HCT116 (cell line): ENCODE measurements at regions not wholly inside any gene's neighbourhood (a gene's known extent, or its start where the extent isn't known, plus 50 kb on each side); places are given as distances from the start of the nearest gene placed in this dataset.

Experiments
- ATAC-seq: fragments of 200-7000 bp; cut with Tn5 transposase; 2 replicates; pipeline ENCODE4 v1.9.1; 2020; ENCODE audit warnings: mild to moderate bottlenecking, moderate library complexity
- BruUV-seq: library from RNA; stranded (reverse); fragments of 400-500 nt; replicated peaks from 2 replicates; lab custom pipeline; 2021; lab: Mats Ljungman, UMichigan
- CTCF ChIA-PET: fragments of 300-600 bp; sonication (Branson Sonifier 250); formaldehyde crosslinking; loops from one replicate; lab custom pipeline; 2021; ENCODE audit warnings: antibody characterized with exemption; lab: Charles Lee
- POLR2A ChIA-PET: fragments of 300-600, 350-600 bp; sonication (Branson Sonifier 250); formaldehyde crosslinking; loops from one replicate; lab custom pipeline; 2021; ENCODE audit warnings: antibody characterized with exemption; lab: Charles Lee
- RAD21 ChIA-PET, 2 experiments: fragments of 300-600 bp; sonication (Branson Sonifier 250); formaldehyde crosslinking; loops; one replicate each; lab custom pipeline; 2023; ENCODE audit warnings: low total read pairs in 2 of 2; ENCODE audit not compliant: uncharacterized antibody in 2 of 2, unreplicated experiment in 2 of 2, low non-redundant PET in 1 of 2; lab: Charles Lee
- DNase-seq: peaks from one replicate; pipeline ENCODE4 v3.0.0-alpha.2; 2010; ENCODE audit warnings: low read depth, low spot score
- H2AFZ ChIP-seq: fragments of 200-600 bp; shearing (Covaris generic), sonication (generic); 2 replicates; pipeline ENCODE4 v1.6.1; 2017; ENCODE audit warnings: low read depth, mixed run types, mixed read lengths, antibody characterized with exemption, low read length; ENCODE audit not compliant: poor library complexity, severe bottlenecking
- H3K27ac ChIP-seq: 2 replicates; pipeline ENCODE4 v1.5.1; 2012; ENCODE audit warnings: low read depth, low read length
- H3K27me3 ChIP-seq: fragments of 200-600 bp; sonication (generic); 2 replicates; pipeline ENCODE4 v1.6.1; 2016; ENCODE audit warnings: mixed run types, low read length, mixed read lengths; ENCODE audit not compliant: insufficient read depth
- H3K36me3 ChIP-seq, 2 experiments: fragments of 200-500 bp in 1 of 2; fragments of 200-600 bp in 1 of 2; sonication (Bioruptor generic) in 1 of 2; sonication (generic) in 1 of 2; 2 replicates each; pipeline versions ENCODE4 v1.5.1 to v1.6.1; 2014 to 2016; ENCODE audit warnings: low read length in 2 of 2, inconsistent platforms in 1 of 2, mixed read lengths in 1 of 2, mixed run types in 1 of 2; ENCODE audit not compliant: insufficient read depth in 2 of 2, control insufficient read depth in 1 of 2
- H3K4me1 ChIP-seq, 2 experiments: fragments of 200-600 bp in 1 of 2; sonication (generic) in 1 of 2; 2 replicates each; pipeline versions ENCODE4 v1.5.1 to v1.6.1; 2012 to 2017; ENCODE audit warnings: low read length in 2 of 2, inconsistent platforms in 1 of 2, mild to moderate bottlenecking in 1 of 2, mixed read lengths in 1 of 2, mixed run types in 1 of 2, moderate library complexity in 1 of 2; ENCODE audit not compliant: insufficient read depth in 2 of 2, control insufficient read depth in 1 of 2
- H3K4me2 ChIP-seq: fragments of 200-600 bp; sonication (generic); 2 replicates; pipeline ENCODE4 v1.6.1; 2017; ENCODE audit warnings: mixed run types, low read length, mixed read lengths
- H3K4me3 ChIP-seq, 2 experiments: fragments of 200-600 bp in 1 of 2; sonication (generic) in 1 of 2; replicated peaks in 1 of 2; 2 replicates each; pipeline ENCODE4 v1.5.1; 2011 to 2016; ENCODE audit warnings: low read length in 2 of 2, control low read depth in 1 of 2, low read depth in 1 of 2, mild to moderate bottlenecking in 1 of 2, mixed read lengths in 1 of 2, mixed run types in 1 of 2
- H3K79me2 ChIP-seq: fragments of 200-600 bp; sonication (generic); 2 replicates; pipeline ENCODE4 v1.6.1; 2017; ENCODE audit warnings: mild to moderate bottlenecking, mixed run types, low read length, moderate library complexity, mixed read lengths; ENCODE audit not compliant: insufficient read depth
- H3K9ac ChIP-seq: fragments of 200-600 bp; sonication (generic); 2 replicates; pipeline ENCODE4 v1.6.1; 2016; ENCODE audit warnings: low read length, mixed read lengths
- H3K9me2 ChIP-seq: fragments of 200-600 bp; sonication (generic), shearing (Covaris generic); 2 replicates; pipeline ENCODE4 v1.6.1; 2017; ENCODE audit warnings: mixed run types, mild to moderate bottlenecking, moderate library complexity; ENCODE audit not compliant: insufficient read depth
- H3K9me3 ChIP-seq, 2 experiments: fragments of 200-500 bp in 1 of 2; fragments of 200-600 bp in 1 of 2; sonication (Bioruptor generic) in 1 of 2; sonication (generic) in 1 of 2; 2 replicates each; pipeline ENCODE4 v1.6.1; 2014 to 2017; ENCODE audit warnings: low read length in 2 of 2, mixed read lengths in 2 of 2, inconsistent platforms in 1 of 2, low read depth in 1 of 2, mild to moderate bottlenecking in 1 of 2, mixed run types in 1 of 2, moderate library complexity in 1 of 2; ENCODE audit not compliant: control insufficient read depth in 1 of 2, insufficient read depth in 1 of 2
- H4K20me1 ChIP-seq: fragments of 200-600 bp; sonication (generic), shearing (Covaris generic); 2 replicates; pipeline ENCODE4 v1.6.1; 2017; ENCODE audit warnings: mixed run types, mild to moderate bottlenecking, moderate library complexity; ENCODE audit not compliant: insufficient read depth
- CBX3 ChIP-seq: IDR thresholded peaks from 2 replicates; pipeline ENCODE4 v1.6.1; 2012; ENCODE audit warnings: low read depth
- CEBPB ChIP-seq: IDR thresholded peaks from 2 replicates; pipeline ENCODE4 v1.6.1; 2012; ENCODE audit warnings: low read depth
- EGR1 ChIP-seq: IDR thresholded peaks from 2 replicates; pipeline ENCODE4 v1.6.1; 2012; ENCODE audit warnings: low read depth
- EZH2phosphoT487 ChIP-seq: fragments of 200-600 bp; IDR thresholded peaks from 2 replicates; pipeline ENCODE4 v1.6.1; 2018; ENCODE audit warnings: antibody characterized with exemption, borderline replicate concordance
- FOSL1 ChIP-seq: IDR thresholded peaks from 2 replicates; pipeline ENCODE4 v1.6.1; 2012; ENCODE audit warnings: low read depth
- POLR2A ChIP-seq: IDR thresholded peaks from 2 replicates; pipeline ENCODE4 v1.7.0; 2011; ENCODE audit warnings: borderline replicate concordance; ENCODE audit not compliant: insufficient read depth, insufficient read length; ENCODE audit errors: extremely low read depth
- SIN3A ChIP-seq: IDR thresholded peaks from 2 replicates; pipeline ENCODE4 v1.6.1; 2012; ENCODE audit warnings: low read depth
- SP1 ChIP-seq: IDR thresholded peaks from 2 replicates; pipeline ENCODE4 v1.6.1; 2012; ENCODE audit warnings: low read depth
- SRF ChIP-seq: IDR thresholded peaks from 2 replicates; pipeline ENCODE4 v1.6.1; 2012; ENCODE audit warnings: low read depth
- TCF7L2 ChIP-seq: IDR thresholded peaks from 2 replicates; pipeline ENCODE4 v1.7.0; 2011; ENCODE audit warnings: borderline replicate concordance, inconsistent platforms; ENCODE audit not compliant: insufficient read depth, insufficient read length; ENCODE audit errors: extremely low read depth
- YY1 ChIP-seq: IDR thresholded peaks from 2 replicates; pipeline ENCODE4 v1.6.1; 2011; ENCODE audit warnings: low read length, low read depth, moderate library complexity, mild to moderate bottlenecking; ENCODE audit not compliant: insufficient replicate concordance; ENCODE audit errors: extremely low read depth
- ZNF274 ChIP-seq: fragments of 200-500 bp; sonication (Bioruptor generic); IDR thresholded peaks from 2 replicates; pipeline ENCODE4 v1.6.1; 2014; ENCODE audit warnings: mild to moderate bottlenecking, low read depth, low read length, inconsistent platforms
- intact Hi-C: fragments of 100-400 bp; cut with micrococcal nuclease; formaldehyde crosslinking; loops from 2 replicates; pipeline ENCODE4 v1.10.0; 2022
- TF ChIP-seq, protein P1 (sequence below): IDR thresholded peaks from 2 replicates; pipeline ENCODE4 v1.6.1; 2012; ENCODE audit warnings: low read depth
- TF ChIP-seq, protein P2 (sequence below): IDR thresholded peaks from 2 replicates; pipeline ENCODE4 v1.6.1; 2012
- TF ChIP-seq, protein P3 (sequence below), 3 experiments: fragments of 200-600 bp in 1 of 3; sonication (generic) in 1 of 3; IDR thresholded peaks in 2 of 3; conservative IDR thresholded peaks in 1 of 3; 2 replicates each; pipeline ENCODE4 v1.5.1; 2012 to 2017; ENCODE audit warnings: low read depth in 2 of 3, low read length in 2 of 3, antibody characterized with exemption in 1 of 3, borderline replicate concordance in 1 of 3, control low read depth in 1 of 3, mild to moderate bottlenecking in 1 of 3, mixed read lengths in 1 of 3, mixed run types in 1 of 3, moderate library complexity in 1 of 3; ENCODE audit not compliant: insufficient read depth in 1 of 3

DNA sequence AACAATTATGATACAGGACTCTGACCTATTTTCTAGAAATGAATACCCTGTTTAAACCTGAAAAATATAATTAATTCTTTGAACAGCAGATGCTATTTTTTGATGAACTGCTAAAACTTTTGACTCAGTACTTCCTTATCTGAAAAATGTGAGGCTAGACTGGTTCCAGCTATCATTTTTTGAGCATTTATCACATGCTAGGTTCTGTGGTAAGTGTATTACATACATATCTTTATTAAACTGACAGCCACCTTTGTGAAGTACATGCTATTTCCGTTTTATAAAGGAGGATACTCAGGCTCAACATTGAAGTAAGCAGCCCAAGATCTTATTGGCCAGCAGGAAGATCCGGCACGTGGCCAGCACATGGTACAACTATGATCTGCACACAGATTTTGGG is 459.8 kb upstream of the SEL1L start (continued):
- TF ChIP-seq, protein P1, sequence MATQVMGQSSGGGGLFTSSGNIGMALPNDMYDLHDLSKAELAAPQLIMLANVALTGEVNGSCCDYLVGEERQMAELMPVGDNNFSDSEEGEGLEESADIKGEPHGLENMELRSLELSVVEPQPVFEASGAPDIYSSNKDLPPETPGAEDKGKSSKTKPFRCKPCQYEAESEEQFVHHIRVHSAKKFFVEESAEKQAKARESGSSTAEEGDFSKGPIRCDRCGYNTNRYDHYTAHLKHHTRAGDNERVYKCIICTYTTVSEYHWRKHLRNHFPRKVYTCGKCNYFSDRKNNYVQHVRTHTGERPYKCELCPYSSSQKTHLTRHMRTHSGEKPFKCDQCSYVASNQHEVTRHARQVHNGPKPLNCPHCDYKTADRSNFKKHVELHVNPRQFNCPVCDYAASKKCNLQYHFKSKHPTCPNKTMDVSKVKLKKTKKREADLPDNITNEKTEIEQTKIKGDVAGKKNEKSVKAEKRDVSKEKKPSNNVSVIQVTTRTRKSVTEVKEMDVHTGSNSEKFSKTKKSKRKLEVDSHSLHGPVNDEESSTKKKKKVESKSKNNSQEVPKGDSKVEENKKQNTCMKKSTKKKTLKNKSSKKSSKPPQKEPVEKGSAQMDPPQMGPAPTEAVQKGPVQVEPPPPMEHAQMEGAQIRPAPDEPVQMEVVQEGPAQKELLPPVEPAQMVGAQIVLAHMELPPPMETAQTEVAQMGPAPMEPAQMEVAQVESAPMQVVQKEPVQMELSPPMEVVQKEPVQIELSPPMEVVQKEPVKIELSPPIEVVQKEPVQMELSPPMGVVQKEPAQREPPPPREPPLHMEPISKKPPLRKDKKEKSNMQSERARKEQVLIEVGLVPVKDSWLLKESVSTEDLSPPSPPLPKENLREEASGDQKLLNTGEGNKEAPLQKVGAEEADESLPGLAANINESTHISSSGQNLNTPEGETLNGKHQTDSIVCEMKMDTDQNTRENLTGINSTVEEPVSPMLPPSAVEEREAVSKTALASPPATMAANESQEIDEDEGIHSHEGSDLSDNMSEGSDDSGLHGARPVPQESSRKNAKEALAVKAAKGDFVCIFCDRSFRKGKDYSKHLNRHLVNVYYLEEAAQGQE: no peak
- TF ChIP-seq CBX3 (no peak), SIN3A (no peak), TCF7L2 (no peak), POLR2A (no peak), SRF (no peak)
- TF ChIP-seq, protein P2, sequence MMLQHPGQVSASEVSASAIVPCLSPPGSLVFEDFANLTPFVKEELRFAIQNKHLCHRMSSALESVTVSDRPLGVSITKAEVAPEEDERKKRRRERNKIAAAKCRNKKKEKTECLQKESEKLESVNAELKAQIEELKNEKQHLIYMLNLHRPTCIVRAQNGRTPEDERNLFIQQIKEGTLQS: no peak

DNA sequence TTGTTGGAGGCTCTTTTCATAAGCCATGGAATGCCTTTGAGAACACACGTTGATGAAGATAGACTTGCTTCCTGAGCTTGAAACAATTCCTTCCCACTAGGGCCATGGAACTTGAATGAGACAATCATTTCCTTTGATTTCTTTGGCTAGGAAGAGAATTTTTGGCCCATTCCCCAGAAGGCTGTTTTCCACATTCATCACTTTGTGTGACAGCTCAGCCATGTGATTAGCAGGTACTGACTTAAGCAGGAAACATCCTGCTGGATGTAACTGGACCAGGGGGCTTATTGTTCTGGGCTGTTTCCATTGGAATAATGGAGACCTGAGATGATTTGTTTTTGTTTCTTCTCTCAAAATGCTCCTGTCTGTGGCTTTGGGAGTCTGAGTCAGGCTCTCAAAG is 469.8 kb upstream of the SEL1L start:
- Histone ChIP-seq H3K9me3 (peaks cover 0 to 18% of the 10 kb centered on the region in 2 experiments; a peak in 2 of 4 replicates), H4K20me1 (no peaks in the 10 kb centered on the region), H3K9ac (no peak overlapping the region), H3K4me2 (no peak overlapping the region), H3K4me1 (no peaks in the 10 kb centered on the region), H3K27me3 (no peaks in the 10 kb centered on the region), H3K79me2 (no peaks in the 10 kb centered on the region), H3K9me2 (no peaks in the 10 kb centered on the region), H3K36me3 (no peaks in the 10 kb centered on the region), H2AFZ (no peak overlapping the region), H3K27ac (no peak overlapping the region), H3K4me3 (no peak overlapping the region)
- intact Hi-C loops: no loop called here
- BruUV-seq: no TSS peak
- ChIA-PET CTCF (no interaction called here), POLR2A (no interaction called here), RAD21 (no interaction called here)
- DNase-seq (no peak), ATAC-seq (no peak)
- TF ChIP-seq CBX3: no peak
- TF ChIP-seq, protein P3, sequence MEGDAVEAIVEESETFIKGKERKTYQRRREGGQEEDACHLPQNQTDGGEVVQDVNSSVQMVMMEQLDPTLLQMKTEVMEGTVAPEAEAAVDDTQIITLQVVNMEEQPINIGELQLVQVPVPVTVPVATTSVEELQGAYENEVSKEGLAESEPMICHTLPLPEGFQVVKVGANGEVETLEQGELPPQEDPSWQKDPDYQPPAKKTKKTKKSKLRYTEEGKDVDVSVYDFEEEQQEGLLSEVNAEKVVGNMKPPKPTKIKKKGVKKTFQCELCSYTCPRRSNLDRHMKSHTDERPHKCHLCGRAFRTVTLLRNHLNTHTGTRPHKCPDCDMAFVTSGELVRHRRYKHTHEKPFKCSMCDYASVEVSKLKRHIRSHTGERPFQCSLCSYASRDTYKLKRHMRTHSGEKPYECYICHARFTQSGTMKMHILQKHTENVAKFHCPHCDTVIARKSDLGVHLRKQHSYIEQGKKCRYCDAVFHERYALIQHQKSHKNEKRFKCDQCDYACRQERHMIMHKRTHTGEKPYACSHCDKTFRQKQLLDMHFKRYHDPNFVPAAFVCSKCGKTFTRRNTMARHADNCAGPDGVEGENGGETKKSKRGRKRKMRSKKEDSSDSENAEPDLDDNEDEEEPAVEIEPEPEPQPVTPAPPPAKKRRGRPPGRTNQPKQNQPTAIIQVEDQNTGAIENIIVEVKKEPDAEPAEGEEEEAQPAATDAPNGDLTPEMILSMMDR (IDR thresholded peaks at IDR 0.05 in 2 of 3, conservative IDR thresholded peaks at IDR 0.05 in 1 of 3; ENCODE audit: borderline replicate concordance in 1 of 3, insufficient read depth in 1 of 3, low read depth in 2 of 3, low read length in 2 of 3): no peak
- TF ChIP-seq SP1: no peak
- TF ChIP-seq FOSL1: no peak
- TF ChIP-seq EZH2phosphoT487: no peak
- TF ChIP-seq POLR2A: no peak
- TF ChIP-seq YY1: no peak
- TF ChIP-seq, protein P1: no peak
- TF ChIP-seq ZNF274: no peak
- TF ChIP-seq EGR1: no peak
- TF ChIP-seq, protein P2: no peak
- TF ChIP-seq CEBPB: no peak
